ENCODE measurements at regions not wholly inside any gene's neighbourhood (a gene's known extent, or its start where the extent isn't known, plus 50 kb on each side); places are given as distances from the start of the nearest gene placed in this dataset.

DNA sequence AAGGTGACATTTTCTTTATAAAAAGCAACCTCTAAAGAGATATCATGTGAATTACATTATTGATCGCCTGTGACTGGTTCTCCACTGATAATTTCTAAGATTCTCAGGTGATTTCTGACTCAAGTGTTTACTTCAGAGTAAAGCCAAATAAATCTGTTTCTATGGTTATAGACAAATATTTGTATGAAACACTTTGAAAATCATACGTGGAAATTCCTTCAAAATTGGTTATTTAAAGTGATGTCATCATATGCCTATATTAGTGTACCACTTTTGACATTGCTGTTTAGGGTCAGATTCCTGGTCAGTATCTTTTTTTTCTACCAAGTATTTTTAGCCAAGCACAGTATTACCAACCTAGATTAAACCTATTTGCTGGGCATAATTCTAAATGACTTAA lies 881.3 kb upstream of the FAM98A start:
- TF ChIP-seq CTCF (IDR thresholded peaks at IDR 0.05) (no peak), POLR2A (IDR thresholded peaks at IDR 0.05) (no peak)

All from right lobe of liver (tissue), 4 donors.